ENCODE measurements at regions not wholly inside any gene's neighbourhood (a gene's known extent, or its start where the extent isn't known, plus 50 kb on each side); places are given as distances from the start of the nearest gene placed in this dataset.

- Histone ChIP-seq H3K27me3 (ENCODE audit: insufficient read depth, low read length) (no peaks in the 10 kb centered on the region), H3K9ac (ENCODE audit: low read length) (no peak overlapping the region), H3K4me1 (ENCODE audit: control insufficient read depth in 1 of 2, insufficient read depth in 2 of 2, low read length in 2 of 2) (no peaks in the 10 kb centered on the region), H4K20me1 (ENCODE audit: insufficient read depth) (no peaks in the 10 kb centered on the region), H3K27ac (ENCODE audit: low read depth, low read length) (no peak overlapping the region), H3K79me2 (ENCODE audit: insufficient read depth, low read length) (no peaks in the 10 kb centered on the region), H3K4me3 (replicated peaks in 1 of 2; ENCODE audit: low read depth in 1 of 2, low read length in 2 of 2) (no peak overlapping the region), H3K36me3 (ENCODE audit: control insufficient read depth in 1 of 2, insufficient read depth in 2 of 2, low read length in 2 of 2) (no peaks in the 10 kb centered on the region), H3K4me2 (ENCODE audit: low read length) (no peak overlapping the region), H2AFZ (ENCODE audit: low read depth, low read length, poor library complexity, severe bottlenecking) (no peak overlapping the region), H3K9me2 (ENCODE audit: insufficient read depth) (no peaks in the 10 kb centered on the region), H3K9me3 (ENCODE audit: control insufficient read depth in 1 of 2, insufficient read depth in 1 of 2, low read depth in 1 of 2, low read length in 2 of 2) (no peaks in the 10 kb centered on the region; a peak in 1 of 4 replicates)
- TF ChIP-seq CEBPB (IDR thresholded peaks at IDR 0.05; ENCODE audit: low read depth) (no peak), CTCF (IDR thresholded peaks at IDR 0.05 in 2 of 3, conservative IDR thresholded peaks at IDR 0.05 in 1 of 3; ENCODE audit: borderline replicate concordance in 1 of 3, insufficient read depth in 1 of 3, low read depth in 2 of 3, low read length in 2 of 3) (no peak), ATF3 (IDR thresholded peaks at IDR 0.05) (no peak), EGR1 (IDR thresholded peaks at IDR 0.05; ENCODE audit: low read depth) (no peak), FOSL1 (IDR thresholded peaks at IDR 0.05; ENCODE audit: low read depth) (no peak), YY1 (IDR thresholded peaks at IDR 0.05; ENCODE audit: extremely low read depth, insufficient replicate concordance, low read depth, low read length) (no peak), RAD21 (IDR thresholded peaks at IDR 0.05; ENCODE audit: low read depth) (no peak), TCF7L2 (IDR thresholded peaks at IDR 0.05; ENCODE audit: borderline replicate concordance, extremely low read depth, insufficient read depth, insufficient read length) (no peak)
- no TSS peak for BruUV-seq (replicated peaks)
- ChIA-PET RAD21 (ENCODE audit: low non-redundant PET in 1 of 2, low total read pairs in 2 of 2, uncharacterized antibody in 2 of 2, unreplicated experiment in 2 of 2) (no interaction called here), CTCF (no interaction called here), POLR2A (no interaction called here)
- DNase-seq (ENCODE audit: low read depth, low spot score): no peak
- intact Hi-C loops (cut with micrococcal nuclease): no loop called here
- ATAC-seq: no peak
These were observed 385.9 kb downstream of the RASEF start for GRCh38 chr9:82677086-82677485.

GRCh38 chr9:82679472-82679871, 383.5 kb downstream of the RASEF start:
- TF ChIP-seq EZH2 (IDR thresholded peaks at IDR 0.05) (no peak), JUND (IDR thresholded peaks at IDR 0.05) (no peak), CTCF (IDR thresholded peaks at IDR 0.05 in 2 of 3, conservative IDR thresholded peaks at IDR 0.05 in 1 of 3; ENCODE audit: borderline replicate concordance in 1 of 3, insufficient read depth in 1 of 3, low read depth in 2 of 3, low read length in 2 of 3) (no peak), REST (IDR thresholded peaks at IDR 0.05; ENCODE audit: low read depth) (no peak), EZH2phosphoT487 (IDR thresholded peaks at IDR 0.05; ENCODE audit: borderline replicate concordance) (no peak), FOSL1 (IDR thresholded peaks at IDR 0.05; ENCODE audit: low read depth) (no peak)
- Histone ChIP-seq H3K4me2 (ENCODE audit: low read length) (no peak overlapping the region), H3K4me3 (replicated peaks in 1 of 2; ENCODE audit: low read depth in 1 of 2, low read length in 2 of 2) (no peak overlapping the region), H3K9me3 (ENCODE audit: control insufficient read depth in 1 of 2, insufficient read depth in 1 of 2, low read depth in 1 of 2, low read length in 2 of 2) (peaks cover 0 to 4% of the 10 kb centered on the region in 2 experiments; a peak in 2 of 4 replicates), H3K79me2 (ENCODE audit: insufficient read depth, low read length) (no peaks in the 10 kb centered on the region), H2AFZ (ENCODE audit: low read depth, low read length, poor library complexity, severe bottlenecking) (no peak overlapping the region), H3K9me2 (ENCODE audit: insufficient read depth) (no peaks in the 10 kb centered on the region), H3K36me3 (ENCODE audit: control insufficient read depth in 1 of 2, insufficient read depth in 2 of 2, low read length in 2 of 2) (no peaks in the 10 kb centered on the region), H3K27ac (ENCODE audit: low read depth, low read length) (no peak overlapping the region), H3K4me1 (ENCODE audit: control insufficient read depth in 1 of 2, insufficient read depth in 2 of 2, low read length in 2 of 2) (no peaks in the 10 kb centered on the region), H4K20me1 (ENCODE audit: insufficient read depth) (no peaks in the 10 kb centered on the region), H3K27me3 (ENCODE audit: insufficient read depth, low read length) (no peaks in the 10 kb centered on the region), H3K9ac (ENCODE audit: low read length) (no peak overlapping the region)
- intact Hi-C loops (cut with micrococcal nuclease): no loop called here
- ChIA-PET POLR2A (no interaction called here), CTCF (no interaction called here), RAD21 (ENCODE audit: low non-redundant PET in 1 of 2, low total read pairs in 2 of 2, uncharacterized antibody in 2 of 2, unreplicated experiment in 2 of 2) (no interaction called here)
- DNase-seq (ENCODE audit: low read depth, low spot score) (no peak), ATAC-seq (no peak)
- no TSS peak for BruUV-seq (replicated peaks)
